Subcutaneous abdominal adipose tissue (tissue), 5 donors: ENCODE measurements at regions not wholly inside any gene's neighbourhood (a gene's known extent, or its start where the extent isn't known, plus 50 kb on each side); places are given as distances from the start of the nearest gene placed in this dataset.

Experiments used
- H3K27ac ChIP-seq: one replicate; pipeline ENCODE4 v1.7.0; 2013; ENCODE audit warnings: low read depth, mild to moderate bottlenecking, inconsistent platforms, low read length, moderate library complexity
- H3K27me3 ChIP-seq, 5 donors: one replicate each; pipeline ENCODE4 v1.7.0; 2013; ENCODE audit warnings: low read length in 5 of 5, inconsistent platforms in 1 of 5; ENCODE audit not compliant: control insufficient read depth in 5 of 5, insufficient read depth in 4 of 5
- H3K36me3 ChIP-seq, 5 donors: one replicate each; pipeline ENCODE4 v1.7.0; 2013; ENCODE audit warnings: low read length in 5 of 5; ENCODE audit not compliant: control insufficient read depth in 5 of 5, insufficient read depth in 5 of 5
- H3K4me1 ChIP-seq, 5 donors: one replicate each; pipeline ENCODE4 v1.7.0; 2013; ENCODE audit warnings: low read length in 5 of 5, mild to moderate bottlenecking in 3 of 5, moderate library complexity in 1 of 5; ENCODE audit not compliant: control insufficient read depth in 5 of 5, insufficient read depth in 5 of 5
- H3K4me3 ChIP-seq, 5 donors: one replicate each; pipeline ENCODE4 v1.7.0; 2013; ENCODE audit warnings: low read length in 5 of 5, low read depth in 1 of 5
- H3K9ac ChIP-seq, 5 donors: one replicate each; pipeline ENCODE4 v1.7.0; 2013; ENCODE audit warnings: low read length in 5 of 5, mild to moderate bottlenecking in 4 of 5, moderate library complexity in 3 of 5
- H3K9me3 ChIP-seq, 5 donors: one replicate each; pipeline ENCODE4 v1.7.0; 2013; ENCODE audit warnings: low read length in 5 of 5; ENCODE audit not compliant: control insufficient read depth in 5 of 5
- donor health status: healthy.
- donor health status: healthy.
- donor health status: healthy.
- donor health status: healthy.
- donor health status: healthy.

DNA sequence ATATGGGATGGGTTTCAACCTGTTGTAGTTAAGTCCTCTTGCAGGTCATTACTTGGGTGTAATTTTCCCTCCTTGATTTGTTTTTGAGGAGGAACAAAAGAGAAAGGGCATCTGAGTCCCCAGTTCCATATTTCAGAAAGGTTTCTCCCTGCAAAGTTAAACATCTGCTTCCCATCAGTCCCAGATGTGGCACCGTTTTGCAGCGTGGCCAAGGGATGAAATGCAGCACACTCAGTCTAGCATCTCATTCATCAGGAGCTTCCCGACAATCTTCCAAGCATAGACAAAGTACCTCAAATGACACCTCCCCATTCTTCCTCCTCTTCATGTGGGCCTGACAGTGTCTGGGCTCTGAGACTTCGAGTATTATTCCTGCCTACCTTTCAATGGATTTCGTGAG is 363.7 kb upstream of the SOX9 start:
- Histone ChIP-seq H3K9ac (no peak overlapping the region), H3K27me3 (no peaks in the 10 kb centered on the region), H3K9me3 (no peaks in the 10 kb centered on the region), H3K4me1 (no peaks in the 10 kb centered on the region), H3K36me3 (no peaks in the 10 kb centered on the region), H3K4me3 (no peak overlapping the region), H3K27ac (no peak overlapping the region)

- Histone ChIP-seq H3K36me3 (no peaks in the 10 kb centered on the region), H3K27me3 (no peaks in the 10 kb centered on the region), H3K9ac (no peak overlapping the region), H3K4me1 (no peaks in the 10 kb centered on the region), H3K4me3 (no peak overlapping the region), H3K27ac (no peak overlapping the region), H3K9me3 (no peaks in the 10 kb centered on the region)
Measured at GRCh38 chr17:71757956-71758355, 362.9 kb upstream of the SOX9 start.

DNA sequence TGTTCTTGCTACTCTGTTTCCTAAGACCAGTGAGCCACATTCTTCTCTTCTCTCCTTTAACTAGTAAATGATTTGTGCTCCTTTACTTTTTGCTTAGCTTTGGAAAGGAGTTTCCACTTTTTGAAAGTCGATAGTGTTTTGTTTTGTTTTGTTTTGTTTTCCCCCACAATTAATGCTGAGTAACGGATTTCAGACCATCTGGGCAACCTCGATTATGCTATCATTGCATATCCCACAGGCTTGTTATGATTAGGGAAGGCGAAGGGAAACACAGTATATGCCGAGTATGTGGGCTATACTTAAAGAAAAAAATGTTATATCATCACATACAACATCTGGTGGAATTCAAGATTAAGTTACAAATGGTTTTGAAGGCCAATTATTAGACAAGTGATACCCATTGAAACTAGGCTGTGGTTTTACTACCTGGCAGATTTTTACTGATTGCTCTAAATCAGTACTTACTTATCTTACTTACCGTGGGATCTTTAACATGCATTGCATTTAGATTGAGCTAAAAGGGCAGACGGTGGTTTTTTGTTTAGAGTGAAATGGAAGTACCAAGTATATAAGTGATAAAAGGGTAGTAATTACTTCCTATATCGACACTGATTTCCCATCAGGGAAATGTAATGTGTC is 361.3 kb upstream of the SOX9 start:
- no peaks in the 10 kb centered on the region for H3K4me1 ChIP-seq
- H3K9me3 ChIP-seq: no peaks in the 10 kb centered on the region
- H3K4me3 ChIP-seq: no peak overlapping the region
- no peak overlapping the region for H3K9ac ChIP-seq
- no peaks in the 10 kb centered on the region for H3K27me3 ChIP-seq
- H3K36me3 ChIP-seq: no peaks in the 10 kb centered on the region
- no peak overlapping the region for H3K27ac ChIP-seq

- H3K27ac ChIP-seq: no peak overlapping the region
- no peaks in the 10 kb centered on the region for H3K4me1 ChIP-seq
- H3K27me3 ChIP-seq: no peaks in the 10 kb centered on the region
- no peak overlapping the region for H3K4me3 ChIP-seq
- no peaks in the 10 kb centered on the region for H3K36me3 ChIP-seq
- H3K9ac ChIP-seq: no peak overlapping the region
- H3K9me3 ChIP-seq: no peaks in the 10 kb centered on the region
Measured at GRCh38 chr17:71760062-71760720, 360.6 kb upstream of the SOX9 start.

GRCh38 chr17:71762526-71762925 is 358.3 kb upstream of the SOX9 start:
- H3K27me3 ChIP-seq: no peaks in the 10 kb centered on the region
- no peaks in the 10 kb centered on the region for H3K9me3 ChIP-seq
- H3K4me3 ChIP-seq: no peak overlapping the region
- H3K27ac ChIP-seq: no peak overlapping the region
- no peaks in the 10 kb centered on the region for H3K36me3 ChIP-seq
- H3K4me1 ChIP-seq: no peaks in the 10 kb centered on the region
- H3K9ac ChIP-seq: no peak overlapping the region

DNA sequence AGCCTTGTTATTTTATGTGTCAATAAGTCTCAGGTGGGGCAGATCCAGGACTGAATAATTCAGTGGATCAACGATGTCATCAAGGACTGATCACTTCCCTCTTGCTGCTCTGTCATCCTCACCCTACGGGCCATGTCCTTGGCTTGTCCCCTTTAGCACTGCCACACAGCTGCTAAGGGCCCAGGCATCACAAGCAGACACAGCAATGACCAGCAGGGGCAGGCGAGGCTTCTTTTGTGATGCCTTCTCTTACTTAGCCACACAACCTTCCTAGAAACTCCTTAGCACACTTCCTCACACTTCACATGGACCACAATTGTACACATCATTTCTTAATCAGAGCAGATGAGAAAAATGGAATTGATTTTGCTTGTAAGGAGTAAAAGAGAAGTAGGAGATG is 356.3 kb upstream of the SOX9 start:
- Histone ChIP-seq H3K4me3 (no peak overlapping the region), H3K27ac (no peak overlapping the region), H3K9me3 (no peaks in the 10 kb centered on the region), H3K9ac (no peak overlapping the region), H3K4me1 (no peaks in the 10 kb centered on the region), H3K36me3 (no peaks in the 10 kb centered on the region), H3K27me3 (no peaks in the 10 kb centered on the region)

- Histone ChIP-seq H3K9me3 (no peaks in the 10 kb centered on the region), H3K4me3 (no peak overlapping the region), H3K36me3 (no peaks in the 10 kb centered on the region), H3K4me1 (no peaks in the 10 kb centered on the region), H3K9ac (no peak overlapping the region), H3K27me3 (no peaks in the 10 kb centered on the region), H3K27ac (no peak overlapping the region)
Measured at GRCh38 chr17:71765437-71765836, 355.4 kb upstream of the SOX9 start.

- H3K27ac ChIP-seq: no peak overlapping the region
- H3K27me3 ChIP-seq: no peaks in the 10 kb centered on the region
- H3K4me1 ChIP-seq: no peaks in the 10 kb centered on the region
- no peak overlapping the region for H3K9ac ChIP-seq
- no peak overlapping the region for H3K4me3 ChIP-seq
- H3K36me3 ChIP-seq: no peaks in the 10 kb centered on the region
- H3K9me3 ChIP-seq: no peaks in the 10 kb centered on the region
Measured at GRCh38 chr17:71769850-71770249, 351.0 kb upstream of the SOX9 start.

DNA sequence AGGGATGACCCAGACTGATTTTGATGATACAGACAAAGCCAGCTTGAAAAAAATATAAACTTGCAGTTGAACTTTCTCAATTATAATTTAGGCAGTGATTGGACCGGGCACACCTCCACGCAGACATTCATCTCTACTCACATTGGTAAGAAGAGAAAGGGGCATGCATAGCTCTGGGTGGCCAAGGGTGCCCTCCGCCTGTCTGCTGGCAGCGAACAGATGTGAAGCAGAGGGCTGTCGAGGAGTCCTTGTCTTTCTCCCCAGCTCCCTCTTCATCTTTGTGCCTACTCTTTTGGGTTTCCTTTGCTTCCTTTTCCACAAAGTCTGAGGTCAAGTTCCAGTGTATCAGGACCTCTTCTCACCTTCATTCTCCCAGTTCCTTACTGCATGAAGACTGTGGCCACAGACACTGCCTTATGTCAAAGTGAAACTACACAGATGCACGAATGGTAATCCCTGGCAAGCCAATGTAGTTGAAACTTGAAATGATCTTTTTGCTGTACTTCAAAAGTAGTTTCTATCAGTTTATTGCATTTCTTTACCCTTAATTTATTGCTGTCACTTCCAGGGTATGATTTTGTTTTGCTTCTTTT is 343.7 kb upstream of the SOX9 start:
- H3K9me3 ChIP-seq: no peaks in the 10 kb centered on the region
- no peak overlapping the region for H3K27ac ChIP-seq
- H3K36me3 ChIP-seq: no peaks in the 10 kb centered on the region
- H3K4me1 ChIP-seq: peaks cover 0 to 3% (median 0%) of the 10 kb centered on the region in 5 donors
- H3K27me3 ChIP-seq: no peaks in the 10 kb centered on the region
- H3K9ac ChIP-seq: no peak overlapping the region
- H3K4me3 ChIP-seq: no peak overlapping the region

DNA sequence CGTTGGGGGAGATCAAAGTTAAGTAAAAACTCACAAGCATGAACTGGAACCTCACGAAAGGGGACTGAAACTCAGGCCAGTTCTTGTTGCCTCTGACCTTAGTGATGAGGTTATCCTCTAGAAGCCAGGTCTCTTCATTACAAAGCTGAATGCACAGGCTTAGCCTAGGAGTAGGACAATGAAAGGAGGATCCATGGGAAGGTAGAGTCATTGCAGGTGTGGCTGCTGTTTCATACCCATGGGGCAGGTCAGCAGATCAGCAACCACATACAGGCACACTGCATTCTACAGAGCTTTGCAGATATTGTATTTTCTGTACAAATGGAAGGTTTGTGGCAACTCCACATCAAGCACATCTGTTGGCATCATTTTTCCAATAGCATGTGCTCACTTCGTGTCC is 341.3 kb upstream of the SOX9 start:
- H3K4me3 ChIP-seq: no peak overlapping the region
- H3K9me3 ChIP-seq: no peaks in the 10 kb centered on the region
- no peak overlapping the region for H3K9ac ChIP-seq
- H3K27me3 ChIP-seq: no peaks in the 10 kb centered on the region
- H3K36me3 ChIP-seq: no peaks in the 10 kb centered on the region
- H3K4me1 ChIP-seq: peaks cover 0 to 4% (median 0%) of the 10 kb centered on the region in 5 donors
- no peak overlapping the region for H3K27ac ChIP-seq
